Breast epithelium (tissue), 3 donors: ENCODE measurements at regions not wholly inside any gene's neighbourhood (a gene's known extent, or its start where the extent isn't known, plus 50 kb on each side); places are given as distances from the start of the nearest gene placed in this dataset.

Experiments
- POLR2A ChIP-seq: fragments of 450-650 bp; IDR thresholded peaks from one replicate; pipeline ENCODE4 v1.6.1; 2016; ENCODE audit warnings: antibody characterized with exemption, mild to moderate bottlenecking, moderate library complexity
- POLR2AphosphoS5 ChIP-seq, 3 donors: sonication (generic); formaldehyde crosslinking; IDR thresholded peaks; one replicate each; pipeline ENCODE4 v1.6.1; 2017; ENCODE audit warnings: antibody characterized with exemption in 3 of 3
- TF ChIP-seq, protein P1 (sequence below), 3 donors: fragments of 450-650 bp; IDR thresholded peaks; one replicate each; pipeline ENCODE4 v1.5.1; 2016 to 2017; ENCODE audit warnings: antibody characterized with exemption in 3 of 3, mild to moderate bottlenecking in 3 of 3, moderate library complexity in 3 of 3

DNA sequence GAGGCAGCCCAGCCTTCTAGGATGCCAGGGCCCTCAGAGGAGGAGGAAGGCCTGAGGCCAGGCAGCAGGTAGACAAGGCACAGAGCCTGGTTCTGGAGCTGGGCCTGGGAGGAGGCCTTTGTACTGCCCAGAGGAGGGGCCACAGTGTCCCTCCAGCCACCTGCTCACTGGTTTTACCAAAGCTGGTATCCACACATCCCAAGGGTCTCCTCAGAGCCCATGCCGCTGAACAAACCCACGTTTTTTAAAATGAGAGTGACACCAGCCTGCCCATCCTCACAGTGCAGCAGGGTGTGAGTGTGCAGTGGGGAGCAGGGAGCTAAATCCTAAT, 162.7 kb downstream of the LY86 start:
- TF ChIP-seq, protein P1, sequence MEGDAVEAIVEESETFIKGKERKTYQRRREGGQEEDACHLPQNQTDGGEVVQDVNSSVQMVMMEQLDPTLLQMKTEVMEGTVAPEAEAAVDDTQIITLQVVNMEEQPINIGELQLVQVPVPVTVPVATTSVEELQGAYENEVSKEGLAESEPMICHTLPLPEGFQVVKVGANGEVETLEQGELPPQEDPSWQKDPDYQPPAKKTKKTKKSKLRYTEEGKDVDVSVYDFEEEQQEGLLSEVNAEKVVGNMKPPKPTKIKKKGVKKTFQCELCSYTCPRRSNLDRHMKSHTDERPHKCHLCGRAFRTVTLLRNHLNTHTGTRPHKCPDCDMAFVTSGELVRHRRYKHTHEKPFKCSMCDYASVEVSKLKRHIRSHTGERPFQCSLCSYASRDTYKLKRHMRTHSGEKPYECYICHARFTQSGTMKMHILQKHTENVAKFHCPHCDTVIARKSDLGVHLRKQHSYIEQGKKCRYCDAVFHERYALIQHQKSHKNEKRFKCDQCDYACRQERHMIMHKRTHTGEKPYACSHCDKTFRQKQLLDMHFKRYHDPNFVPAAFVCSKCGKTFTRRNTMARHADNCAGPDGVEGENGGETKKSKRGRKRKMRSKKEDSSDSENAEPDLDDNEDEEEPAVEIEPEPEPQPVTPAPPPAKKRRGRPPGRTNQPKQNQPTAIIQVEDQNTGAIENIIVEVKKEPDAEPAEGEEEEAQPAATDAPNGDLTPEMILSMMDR (IDR thresholded peaks at IDR 0.05): no peak
- TF ChIP-seq POLR2A: no peak
- no peak for TF ChIP-seq POLR2AphosphoS5 (IDR thresholded peaks at IDR 0.05)
